Body of pancreas (tissue), 4 donors: ENCODE measurements at regions not wholly inside any gene's neighbourhood (a gene's known extent, or its start where the extent isn't known, plus 50 kb on each side); places are given as distances from the start of the nearest gene placed in this dataset.

Experiments
- CTCF ChIP-seq, 7 experiments: fragments of 450-650 bp in 4 of 7; fragments of 200-600 bp in 3 of 7; sonication (generic) in 3 of 7; IDR thresholded peaks; one replicate each; pipeline ENCODE4 v1.5.1; 2016 to 2019; ENCODE audit warnings: antibody characterized with exemption in 7 of 7
- POLR2A ChIP-seq, 3 donors: fragments of 450-650 bp; IDR thresholded peaks; one replicate each; pipeline ENCODE4 v1.6.1; 2016; ENCODE audit warnings: antibody characterized with exemption in 3 of 3, mild to moderate bottlenecking in 2 of 3

DNA sequence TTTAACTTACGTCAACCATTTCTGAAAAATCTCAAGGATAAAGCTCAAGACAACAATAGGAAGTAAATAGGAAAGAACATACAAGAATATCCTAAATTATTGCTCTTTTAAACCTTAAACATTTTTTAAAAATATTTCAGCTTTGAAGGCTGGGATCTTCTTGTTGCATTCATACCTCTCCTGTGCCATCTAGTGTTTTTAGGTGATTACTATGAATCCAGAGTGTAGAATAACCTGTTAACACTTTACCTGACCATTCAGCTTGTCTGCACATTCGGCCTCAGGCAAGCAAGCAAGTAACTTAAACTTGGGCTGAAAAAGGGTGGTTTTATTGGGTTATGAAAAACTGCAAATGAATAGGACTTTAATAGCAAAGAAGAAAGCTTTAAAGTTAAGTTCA lies 507.8 kb upstream of the INTU start:
- no peak for TF ChIP-seq CTCF (IDR thresholded peaks at IDR 0.05)
- no peak for TF ChIP-seq POLR2A (IDR thresholded peaks at IDR 0.05)
